Parathyroid adenoma (tissue), 2 donors: ENCODE measurements at regions not wholly inside any gene's neighbourhood (a gene's known extent, or its start where the extent isn't known, plus 50 kb on each side); places are given as distances from the start of the nearest gene placed in this dataset.

Source experiments
- H2AFZ ChIP-seq: fragments of 300-600 bp; sonication (generic); one replicate; pipeline ENCODE4 v1.7.0; 2017; ENCODE audit warnings: antibody characterized with exemption, mild to moderate bottlenecking
- H3K27ac ChIP-seq: fragments of 300-600 bp; sonication (generic); one replicate; pipeline ENCODE4 v1.7.0; 2017
- H3K27me3 ChIP-seq: fragments of 300-600 bp; sonication (generic); one replicate; pipeline ENCODE4 v1.7.0; 2017; ENCODE audit warnings: low read length; ENCODE audit not compliant: control insufficient read depth, insufficient read depth
- H3K36me3 ChIP-seq: fragments of 300-600 bp; sonication (generic); one replicate; pipeline ENCODE4 v1.7.0; 2017; ENCODE audit warnings: low read length; ENCODE audit not compliant: control insufficient read depth, insufficient read depth
- H3K4me1 ChIP-seq: fragments of 300-600 bp; sonication (generic); one replicate; pipeline ENCODE4 v1.7.0; 2017; ENCODE audit warnings: control low read depth
- H3K4me2 ChIP-seq: fragments of 300-600 bp; sonication (generic); one replicate; pipeline ENCODE4 v1.7.0; 2017; ENCODE audit warnings: low read length
- H3K4me3 ChIP-seq: fragments of 300-600 bp; sonication (generic); one replicate; pipeline ENCODE4 v1.7.0; 2017; ENCODE audit warnings: low read depth, low read length
- H3K79me2 ChIP-seq: fragments of 300-600 bp; sonication (generic); one replicate; pipeline ENCODE4 v1.7.0; 2017; ENCODE audit warnings: control low read depth
- H3K9ac ChIP-seq: fragments of 300-600 bp; sonication (generic); one replicate; pipeline ENCODE4 v1.7.0; 2017; ENCODE audit warnings: mild to moderate bottlenecking
- H3K9me3 ChIP-seq: fragments of 300-600 bp; sonication (generic); one replicate; pipeline ENCODE4 v1.7.0; 2017; ENCODE audit warnings: low read length; ENCODE audit not compliant: control insufficient read depth
- TF ChIP-seq, protein P1 (sequence below): fragments of 300-600 bp; sonication (generic); IDR thresholded peaks from one replicate; pipeline ENCODE4 v1.7.0; 2017; ENCODE audit warnings: antibody characterized with exemption, mild to moderate bottlenecking
- donor health status: primary hyperparathyroidism.

DNA sequence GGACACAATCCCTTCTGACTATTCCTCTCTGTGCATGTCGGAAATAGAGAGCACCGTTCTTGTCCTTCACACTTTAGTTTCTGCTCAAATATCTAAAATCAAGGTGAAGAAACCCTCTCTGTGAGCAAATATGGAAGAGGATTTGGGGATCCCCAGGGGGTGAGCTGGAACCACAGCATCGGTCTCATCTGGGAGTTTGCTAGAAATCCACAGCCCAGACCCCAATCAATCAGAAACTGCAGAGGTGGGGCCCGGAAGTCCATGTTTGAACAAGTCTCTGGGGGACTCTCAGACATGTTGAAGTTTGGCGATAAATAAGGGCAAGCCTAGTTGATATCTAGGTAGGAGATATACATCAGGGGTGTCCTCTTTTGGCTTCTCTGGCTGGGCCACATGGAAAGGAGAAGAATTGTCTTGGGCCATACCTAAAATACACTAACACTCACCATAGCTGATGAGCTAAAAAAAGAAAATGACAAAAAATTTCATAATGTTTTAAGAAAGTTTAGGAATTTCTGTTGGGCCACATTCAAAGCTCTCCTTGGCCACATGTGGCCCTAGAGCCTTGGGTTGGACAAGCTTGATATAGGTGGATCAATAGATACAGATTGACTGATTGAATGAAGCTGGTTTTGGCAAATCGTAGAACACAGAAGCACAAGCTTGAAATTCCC is 168.0 kb upstream of the FOXF1 start:
- Histone ChIP-seq H3K4me3 (no peak overlapping the region), H3K9ac (no peak overlapping the region), H3K9me3 (no peaks in the 10 kb centered on the region), H3K79me2 (no peaks in the 10 kb centered on the region), H3K36me3 (no peaks in the 10 kb centered on the region), H3K4me1 (no peaks in the 10 kb centered on the region), H3K27me3 (no peaks in the 10 kb centered on the region), H3K4me2 (no peak overlapping the region), H3K27ac (peak overlapping the region; percentile 64), H2AFZ (no peak overlapping the region)
- TF ChIP-seq, protein P1, sequence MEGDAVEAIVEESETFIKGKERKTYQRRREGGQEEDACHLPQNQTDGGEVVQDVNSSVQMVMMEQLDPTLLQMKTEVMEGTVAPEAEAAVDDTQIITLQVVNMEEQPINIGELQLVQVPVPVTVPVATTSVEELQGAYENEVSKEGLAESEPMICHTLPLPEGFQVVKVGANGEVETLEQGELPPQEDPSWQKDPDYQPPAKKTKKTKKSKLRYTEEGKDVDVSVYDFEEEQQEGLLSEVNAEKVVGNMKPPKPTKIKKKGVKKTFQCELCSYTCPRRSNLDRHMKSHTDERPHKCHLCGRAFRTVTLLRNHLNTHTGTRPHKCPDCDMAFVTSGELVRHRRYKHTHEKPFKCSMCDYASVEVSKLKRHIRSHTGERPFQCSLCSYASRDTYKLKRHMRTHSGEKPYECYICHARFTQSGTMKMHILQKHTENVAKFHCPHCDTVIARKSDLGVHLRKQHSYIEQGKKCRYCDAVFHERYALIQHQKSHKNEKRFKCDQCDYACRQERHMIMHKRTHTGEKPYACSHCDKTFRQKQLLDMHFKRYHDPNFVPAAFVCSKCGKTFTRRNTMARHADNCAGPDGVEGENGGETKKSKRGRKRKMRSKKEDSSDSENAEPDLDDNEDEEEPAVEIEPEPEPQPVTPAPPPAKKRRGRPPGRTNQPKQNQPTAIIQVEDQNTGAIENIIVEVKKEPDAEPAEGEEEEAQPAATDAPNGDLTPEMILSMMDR, result no peak

DNA sequence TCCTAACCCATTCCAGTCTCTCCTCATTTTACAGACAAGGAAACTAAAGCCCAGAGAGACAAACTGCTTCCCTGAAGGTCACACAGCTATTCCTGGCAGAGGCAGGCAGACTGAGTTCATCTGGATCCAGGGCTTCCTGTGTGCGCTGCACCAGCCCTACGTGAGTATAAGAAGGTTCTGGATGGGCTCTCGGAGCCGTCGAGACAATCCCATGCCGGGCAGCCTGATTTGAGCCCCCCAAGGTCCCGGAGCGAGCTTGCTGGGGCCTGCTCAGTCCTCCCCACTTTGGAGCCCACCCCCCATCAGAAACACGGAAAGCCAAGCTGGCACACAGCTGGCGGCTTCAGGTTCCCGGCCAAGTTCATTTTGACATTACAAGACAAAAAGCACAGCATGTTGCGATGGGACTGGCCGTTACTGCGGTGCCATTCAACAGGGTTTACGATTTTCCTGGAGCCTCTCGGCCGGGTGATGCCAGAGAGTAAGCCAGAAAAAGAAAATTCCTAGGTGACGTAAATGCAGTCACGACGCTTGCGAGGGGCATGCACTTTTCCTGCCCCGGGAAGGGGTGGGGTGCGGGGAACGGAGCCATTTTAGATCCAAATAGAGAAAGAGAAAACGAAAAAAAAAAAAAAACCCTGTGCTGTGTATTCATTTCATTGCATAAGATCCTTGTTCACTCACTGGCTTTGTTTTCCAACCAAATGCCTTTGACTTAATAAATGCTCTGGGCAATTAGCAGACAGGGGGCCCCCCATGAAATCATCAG is 167.1 kb upstream of the FOXF1 start:
- Histone ChIP-seq H3K9ac (no peak overlapping the region), H3K4me3 (no peak overlapping the region), H3K27me3 (no peaks in the 10 kb centered on the region)

DNA sequence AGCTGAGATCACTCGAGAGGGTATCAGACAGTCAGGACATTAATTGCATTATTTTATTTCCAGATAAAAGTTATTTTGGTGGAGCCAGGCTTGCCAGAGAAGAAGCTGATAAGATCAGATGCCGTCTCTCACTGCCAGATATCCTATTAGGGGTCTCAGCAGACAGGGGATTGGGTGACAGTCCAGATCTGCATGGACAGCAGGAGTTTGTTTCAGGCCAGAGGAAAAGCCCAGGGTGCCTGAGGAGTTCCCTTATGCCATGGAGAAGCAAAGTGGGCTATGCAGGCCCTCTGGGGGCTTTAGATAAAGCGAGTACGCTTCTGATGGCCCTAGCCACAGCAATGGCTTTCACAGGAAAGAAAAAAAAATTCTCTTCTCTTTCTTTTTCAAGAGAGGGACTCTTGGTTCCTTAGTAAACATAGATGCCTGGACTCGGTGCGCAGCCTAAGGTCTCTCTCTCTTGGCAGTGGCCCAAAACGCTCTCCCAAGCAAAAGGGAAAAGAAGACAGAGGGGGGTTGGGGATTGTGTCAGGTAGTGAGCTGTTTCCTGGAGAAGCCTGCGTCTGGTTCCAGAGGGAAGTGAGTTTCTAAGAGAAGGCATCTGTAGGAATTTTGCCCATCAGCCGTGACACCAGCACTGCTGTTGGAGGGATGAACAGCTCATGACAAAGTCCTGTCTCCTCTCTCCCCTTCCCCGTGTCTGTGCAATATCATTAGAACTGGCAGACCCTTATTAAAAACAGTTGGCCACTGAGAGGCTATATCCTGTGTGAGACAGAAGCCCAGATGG is 166.3 kb upstream of the FOXF1 start:
- Histone ChIP-seq H3K27me3 (no peaks in the 10 kb centered on the region), H3K4me2 (no peak overlapping the region), H3K9me3 (no peaks in the 10 kb centered on the region), H3K36me3 (no peaks in the 10 kb centered on the region), H3K4me1 (no peaks in the 10 kb centered on the region), H3K79me2 (no peaks in the 10 kb centered on the region), H2AFZ (no peak overlapping the region), H3K27ac (peak overlapping the region; percentile 51), H3K9ac (no peak overlapping the region), H3K4me3 (no peak overlapping the region)
- TF ChIP-seq, protein P1, result no peak

More for the DNA sequence above, 167.1 kb upstream of the FOXF1 start:
- Histone ChIP-seq H2AFZ (no peak overlapping the region), H3K79me2 (no peaks in the 10 kb centered on the region), H3K4me1 (no peaks in the 10 kb centered on the region), H3K36me3 (no peaks in the 10 kb centered on the region), H3K4me2 (no peak overlapping the region), H3K27ac (peak overlapping the region; percentile 64), H3K9me3 (no peaks in the 10 kb centered on the region)
- TF ChIP-seq, protein P1, result no peak

DNA sequence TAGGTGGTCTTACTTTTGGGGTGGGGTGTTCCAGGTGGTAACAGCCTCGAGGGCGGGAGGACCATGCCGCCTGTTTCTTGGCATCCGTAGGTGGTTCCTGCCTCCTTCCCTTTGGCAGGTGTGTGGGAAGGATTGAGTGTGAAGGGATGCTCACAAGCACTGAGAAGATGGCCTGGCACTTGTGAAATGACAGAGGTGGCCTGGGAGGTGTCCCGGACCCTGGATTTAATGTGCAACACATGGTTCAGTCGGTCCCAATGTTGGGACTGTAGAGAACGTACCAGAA is 165.8 kb upstream of the FOXF1 start:
- Histone ChIP-seq H3K36me3 (no peaks in the 10 kb centered on the region), H3K4me1 (no peaks in the 10 kb centered on the region), H3K9ac (no peak overlapping the region), H3K9me3 (no peaks in the 10 kb centered on the region), H3K79me2 (no peaks in the 10 kb centered on the region), H3K4me2 (no peak overlapping the region), H3K27ac (no peak overlapping the region), H3K4me3 (no peak overlapping the region), H2AFZ (no peak overlapping the region), H3K27me3 (no peaks in the 10 kb centered on the region)
- TF ChIP-seq, protein P1, result no peak
